DMS53 treated with DMSO at 0.1 percent for 48 hours (cell line): ENCODE measurements at regions not wholly inside any gene's neighbourhood (a gene's known extent, or its start where the extent isn't known, plus 50 kb on each side); places are given as distances from the start of the nearest gene placed in this dataset.

ENCODE experiments used
- DNase-seq: peaks from one replicate; lab custom pipeline; 2025; ENCODE audit not compliant: unreplicated experiment; lab: John Stamatoyannopoulos, UW

DNA sequence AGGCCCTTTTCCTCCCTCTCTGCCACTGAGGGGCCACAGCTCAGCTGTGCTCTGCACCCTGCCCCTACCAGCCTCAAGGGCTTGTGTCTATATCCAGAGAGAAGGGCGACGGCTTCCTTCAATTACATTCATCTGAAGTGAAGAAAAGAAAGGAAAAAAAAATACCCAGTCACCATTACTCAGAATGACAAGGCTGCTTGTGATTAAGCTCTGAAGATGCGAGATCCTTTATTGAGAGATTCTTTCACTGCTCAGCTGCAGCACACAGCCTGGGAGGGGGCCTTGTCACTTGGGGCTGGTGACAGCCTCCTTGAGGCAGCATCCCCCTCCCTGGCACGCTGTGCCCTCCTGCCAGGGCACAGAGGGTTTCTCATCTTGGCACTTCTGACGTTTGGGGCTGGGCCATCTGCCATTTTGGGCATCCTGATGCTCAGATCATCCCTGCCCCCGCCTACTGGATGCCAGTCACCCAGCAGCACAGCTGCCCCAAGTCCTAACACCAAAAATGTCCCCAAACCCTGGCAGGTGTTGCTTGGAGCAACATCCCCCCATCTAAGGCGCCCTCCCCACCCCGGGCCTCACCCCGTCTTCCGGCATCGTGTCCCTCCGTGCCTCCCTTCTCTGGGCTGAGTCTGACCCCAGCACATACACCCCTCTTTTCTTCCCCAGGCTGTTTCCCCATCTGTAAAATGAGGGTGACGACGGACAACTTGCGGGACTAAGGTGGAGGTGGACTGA, 1394.7 kb downstream of the BRD1 start:
- DNase-seq = no peak

DNA sequence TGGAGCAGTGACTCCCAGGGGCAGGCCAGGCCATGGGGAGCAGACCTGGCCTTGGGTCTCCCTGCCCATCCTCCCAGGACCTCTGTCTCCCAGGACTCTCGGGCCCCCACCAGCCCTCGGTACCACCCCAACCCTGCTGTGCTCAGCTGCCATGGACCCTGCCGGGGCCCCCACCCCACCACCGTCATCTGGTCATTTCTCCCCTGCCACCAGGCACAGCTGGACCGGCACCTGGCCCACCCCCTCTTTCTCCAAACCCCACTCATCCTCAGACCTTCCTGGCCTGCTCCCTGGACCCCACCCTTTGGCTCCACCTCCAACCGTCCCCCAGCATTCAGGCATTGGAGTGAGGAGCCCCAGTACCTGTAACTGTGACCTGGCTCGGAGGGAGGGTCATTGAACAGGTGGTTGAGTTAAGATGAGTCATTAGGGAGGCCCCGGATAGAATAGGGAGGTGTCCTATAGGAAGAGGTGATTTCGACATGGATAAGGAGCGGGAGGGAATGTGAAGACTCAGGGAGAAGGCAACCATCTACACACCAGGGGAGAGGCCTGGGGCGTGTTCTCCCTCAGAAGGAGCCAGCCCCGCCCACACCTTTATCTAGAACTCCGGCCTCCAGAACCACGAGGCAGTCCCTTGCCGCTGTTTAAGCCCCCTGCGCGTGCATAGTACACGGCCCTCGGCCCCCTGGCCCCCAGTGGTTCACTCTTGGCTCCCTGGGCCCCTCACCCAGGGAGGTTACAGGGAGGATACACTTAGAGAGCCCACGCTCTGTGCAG, 1395.9 kb downstream of the BRD1 start:
- DNase-seq = no peak

DNA sequence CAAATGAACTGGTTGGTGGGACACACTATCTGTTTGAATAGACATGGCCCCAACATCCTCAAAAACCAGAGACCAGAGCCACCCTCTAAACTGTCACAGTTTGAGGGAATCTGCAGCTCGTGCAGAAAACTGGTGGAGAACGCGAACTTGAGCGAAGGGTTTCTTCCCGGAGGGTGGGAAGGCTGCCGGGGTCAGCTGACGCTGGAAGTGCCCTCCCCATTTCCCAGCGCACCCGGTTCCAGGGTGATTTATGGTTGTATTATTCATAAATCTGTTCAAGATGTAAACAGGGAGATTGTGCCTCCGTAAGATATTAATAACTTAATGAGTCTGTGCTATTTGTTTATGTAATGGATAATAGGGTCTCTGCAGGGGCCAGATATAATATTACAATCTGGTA, 1396.7 kb downstream of the BRD1 start:
- no peak for DNase-seq

DNA sequence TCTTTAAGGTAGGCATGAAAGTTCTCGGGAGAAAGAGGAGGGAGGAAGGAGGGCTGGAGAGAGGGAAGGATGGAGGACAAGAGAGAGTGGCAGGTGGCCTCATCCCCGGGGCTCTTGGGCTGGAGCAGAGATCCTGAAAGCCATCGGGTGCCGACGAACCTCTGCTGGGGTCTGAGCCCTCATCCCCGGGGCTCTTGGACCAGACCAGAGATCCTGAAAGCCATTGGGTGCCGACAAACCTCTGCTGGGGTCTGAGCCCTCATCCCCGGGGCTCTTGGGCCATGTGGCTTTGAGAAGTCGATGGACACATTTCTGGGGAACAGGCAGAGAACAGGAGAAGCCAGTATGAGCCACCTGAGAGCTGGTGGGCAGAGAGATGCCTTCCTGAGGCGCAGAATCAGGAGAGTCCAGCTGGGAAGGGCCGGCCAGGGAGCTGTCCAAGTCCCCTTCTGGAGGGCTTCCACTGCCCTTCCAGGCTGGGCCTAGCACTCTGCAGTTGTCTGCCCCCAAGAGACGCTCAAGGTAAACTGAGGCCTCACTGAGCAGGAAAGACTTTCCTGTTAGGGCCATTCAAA, 1398.1 kb downstream of the BRD1 start:
- DNase-seq = no peak

DNA sequence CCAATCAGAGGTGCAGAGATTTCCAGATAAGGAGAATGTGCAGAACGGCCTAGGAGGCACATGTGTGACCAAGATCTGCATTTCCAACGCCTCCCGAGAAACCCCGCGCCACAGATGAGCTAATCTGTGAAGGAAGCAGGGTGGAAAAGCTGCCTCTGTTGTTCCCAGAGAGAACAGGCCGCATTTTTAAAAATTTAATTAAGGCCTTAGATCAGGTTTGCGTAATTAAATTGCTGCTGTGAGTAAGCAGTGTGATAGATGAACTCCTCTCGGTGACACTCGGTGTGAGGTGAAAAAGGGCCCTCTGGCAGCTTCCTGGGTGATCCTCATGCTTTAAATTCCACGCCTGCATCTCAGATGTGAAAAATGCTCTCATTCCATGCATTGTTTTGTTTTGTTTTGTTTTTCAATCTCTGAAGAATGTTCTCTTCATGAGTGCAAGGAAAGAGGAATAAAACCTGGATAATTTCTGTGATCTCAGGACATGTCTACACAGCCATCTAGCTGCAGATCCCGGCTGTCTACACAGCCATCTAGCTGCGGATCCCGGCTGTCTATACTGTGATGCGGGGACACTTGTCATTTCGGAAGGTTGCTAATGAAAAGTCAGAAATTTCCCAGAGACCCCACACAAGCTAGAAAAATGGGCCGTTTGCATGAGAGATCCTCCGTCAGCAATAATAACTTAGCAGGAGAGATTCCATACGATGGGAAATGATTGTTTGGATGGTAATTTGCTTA, 1398.9 kb downstream of the BRD1 start:
- no peak for DNase-seq

DNA sequence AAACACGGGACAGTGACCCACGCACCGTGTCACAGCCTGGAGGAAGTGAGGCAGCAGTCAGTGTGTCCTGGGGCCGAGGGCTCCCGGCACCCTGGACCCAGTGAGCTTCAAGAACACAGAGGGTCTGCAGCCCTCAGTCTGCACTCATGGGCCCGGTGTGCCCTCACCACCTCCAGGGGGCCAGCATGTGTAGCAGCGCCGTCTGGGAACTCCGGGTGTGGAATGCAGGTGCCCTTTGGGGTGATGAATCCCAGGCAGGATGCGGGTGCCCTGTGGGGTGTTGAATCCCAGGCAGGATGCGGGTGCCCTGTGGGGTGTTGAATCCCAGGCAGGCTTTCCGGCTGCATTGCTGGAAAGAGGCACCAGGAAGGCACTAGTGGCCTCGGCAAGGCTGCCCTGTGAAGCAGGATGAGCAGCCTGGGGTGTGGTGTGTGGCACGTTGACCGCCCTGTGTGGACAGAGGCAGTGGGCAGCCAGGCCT, 1399.9 kb downstream of the BRD1 start:
- no peak for DNase-seq

DNA sequence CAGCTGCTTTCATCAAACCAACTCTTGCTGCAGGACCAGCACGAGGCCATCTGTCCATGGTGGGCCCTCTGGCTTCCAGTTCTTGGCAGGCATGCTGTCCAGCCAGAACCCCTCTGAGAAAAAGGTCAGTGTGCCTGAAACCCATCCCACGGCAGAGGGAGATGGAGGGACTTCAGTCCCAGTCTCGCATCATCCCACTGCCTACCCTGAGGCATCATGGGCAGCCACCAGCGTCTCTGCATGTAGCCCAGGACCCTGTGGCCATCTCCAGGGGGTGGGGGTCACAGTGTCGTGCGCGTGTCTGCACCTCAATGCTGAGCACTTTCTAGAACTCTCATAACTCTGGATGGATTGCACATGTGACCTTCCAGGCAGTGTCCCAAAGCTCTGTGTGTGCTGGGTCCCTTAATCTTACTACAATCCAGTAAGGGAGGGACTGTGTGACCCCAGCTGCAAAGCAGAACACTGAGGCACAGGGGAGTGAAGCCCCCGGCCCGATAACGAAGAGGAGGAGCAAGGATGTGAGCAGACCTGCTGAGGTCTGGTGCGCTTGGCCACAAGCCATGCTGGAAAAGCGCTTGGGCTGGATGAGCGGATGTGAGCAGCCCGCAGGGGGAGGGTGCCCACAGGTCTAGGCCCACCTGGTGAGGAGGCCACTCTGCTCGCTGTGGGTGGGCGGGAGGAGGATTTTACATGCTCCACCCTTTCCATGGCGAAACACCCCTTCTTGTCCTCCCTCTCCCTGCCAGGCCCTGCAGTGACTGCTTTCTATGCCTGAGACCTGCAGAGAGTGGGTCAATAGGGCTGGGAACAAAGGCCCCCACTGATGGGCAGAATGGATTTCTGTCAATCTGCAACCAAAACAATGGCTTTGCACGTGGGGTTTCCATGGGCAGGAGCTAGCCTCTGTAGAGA, 1401.0 kb downstream of the BRD1 start:
- DNase-seq = no peak

DNA sequence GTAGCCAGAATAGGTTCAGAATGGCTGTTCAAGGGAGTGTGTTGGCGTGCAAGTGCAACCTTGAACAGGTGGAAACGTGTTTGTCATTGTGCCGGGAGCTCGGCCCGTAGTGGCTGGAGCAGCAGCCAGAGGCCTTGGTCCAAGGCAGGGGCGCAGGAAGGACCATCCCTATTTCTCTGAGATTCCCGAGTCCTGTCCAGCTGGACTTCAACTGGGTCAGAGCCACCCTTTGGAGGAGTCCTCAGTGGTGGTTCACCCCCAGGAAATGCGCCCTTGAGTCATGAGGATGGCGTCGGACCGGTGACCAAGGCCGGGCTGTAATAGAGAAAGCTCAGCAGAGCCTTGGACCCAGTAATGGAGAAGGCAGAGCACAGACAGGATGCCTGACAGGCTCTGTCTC, 1402.0 kb downstream of the BRD1 start:
- no peak for DNase-seq

DNA sequence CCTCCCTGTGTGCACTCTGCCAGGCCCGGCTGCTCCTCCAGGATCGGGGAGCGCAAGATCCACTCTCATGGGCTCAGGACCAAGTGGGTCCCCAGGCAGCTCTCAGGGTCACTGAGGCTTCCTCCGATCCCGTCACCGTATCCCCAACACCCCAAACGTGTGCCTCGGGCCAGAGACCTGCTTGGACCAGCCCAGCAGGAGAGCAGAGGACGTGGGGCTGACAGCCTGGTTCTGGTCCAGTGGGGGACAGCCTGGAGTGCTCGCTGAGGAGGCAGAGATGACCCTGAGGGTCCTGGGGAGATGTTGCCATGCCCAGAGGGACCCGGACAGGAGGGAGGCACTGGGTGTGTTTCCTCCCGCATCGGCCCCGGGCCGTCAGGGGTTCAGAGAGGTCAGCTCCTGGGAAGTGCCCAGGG, 1402.6 kb downstream of the BRD1 start:
- DNase-seq = no peak

DNA sequence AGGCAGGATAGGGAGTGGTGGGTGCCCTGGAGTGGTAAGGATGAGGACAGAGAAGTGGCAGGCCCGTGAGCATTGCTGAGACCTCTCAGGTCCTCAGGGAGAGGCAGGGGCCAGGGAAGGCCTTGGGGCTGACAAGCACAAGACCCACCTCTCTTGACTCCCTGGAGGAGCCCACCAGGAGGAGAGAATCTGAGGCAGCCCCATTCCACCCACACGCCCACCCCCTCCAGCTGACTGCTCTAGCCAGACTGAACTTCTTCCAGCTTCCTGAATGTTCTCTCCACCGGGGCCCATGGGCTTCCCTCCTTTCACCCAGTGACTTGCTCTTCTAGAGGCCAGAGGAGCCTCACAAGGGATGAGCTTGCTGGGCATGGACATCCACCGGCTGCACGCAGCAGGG, 1403.0 kb downstream of the BRD1 start:
- no peak for DNase-seq

DNA sequence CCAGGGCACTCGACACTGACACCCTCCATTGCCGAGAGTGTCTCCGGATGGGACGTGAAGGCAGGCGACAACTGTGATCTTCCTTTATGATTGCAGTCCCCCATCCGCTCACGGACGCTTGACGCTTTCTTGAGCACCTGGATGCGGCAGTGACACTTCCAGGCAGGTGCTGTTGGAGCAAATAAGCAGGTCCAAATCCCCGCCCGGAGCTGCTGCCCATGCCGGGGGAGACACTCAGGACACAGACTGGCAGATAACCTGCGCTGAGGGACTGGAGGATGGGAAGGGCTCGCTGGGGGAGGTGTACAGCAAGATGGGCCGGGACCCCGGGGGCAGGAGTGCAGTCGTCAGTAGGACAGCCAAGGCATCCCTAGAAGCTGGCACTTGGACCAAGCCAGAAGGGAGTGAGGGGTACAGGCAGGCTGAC, 1403.5 kb downstream of the BRD1 start:
- DNase-seq = no peak

DNA sequence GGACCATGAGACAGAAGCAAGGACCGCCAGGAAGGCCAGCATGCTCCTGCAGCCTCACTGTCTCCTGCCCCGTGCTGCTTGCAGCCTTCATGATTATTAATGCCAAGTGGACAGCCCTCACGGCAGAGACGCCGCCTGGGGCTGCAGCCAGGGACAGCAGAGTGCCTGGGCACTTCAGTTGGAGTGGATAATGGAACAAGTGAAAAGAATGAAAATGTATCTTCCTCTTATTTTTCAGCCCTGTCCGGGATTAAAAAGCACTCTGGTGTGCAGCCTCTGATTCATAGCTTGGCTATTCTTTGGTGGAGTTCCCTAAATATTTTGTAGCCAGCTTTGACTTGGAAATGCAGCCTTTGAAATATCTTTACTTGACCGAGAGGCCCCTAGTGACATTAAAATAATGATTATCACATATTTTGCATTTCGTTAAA, 1404.2 kb downstream of the BRD1 start:
- no peak for DNase-seq

DNA sequence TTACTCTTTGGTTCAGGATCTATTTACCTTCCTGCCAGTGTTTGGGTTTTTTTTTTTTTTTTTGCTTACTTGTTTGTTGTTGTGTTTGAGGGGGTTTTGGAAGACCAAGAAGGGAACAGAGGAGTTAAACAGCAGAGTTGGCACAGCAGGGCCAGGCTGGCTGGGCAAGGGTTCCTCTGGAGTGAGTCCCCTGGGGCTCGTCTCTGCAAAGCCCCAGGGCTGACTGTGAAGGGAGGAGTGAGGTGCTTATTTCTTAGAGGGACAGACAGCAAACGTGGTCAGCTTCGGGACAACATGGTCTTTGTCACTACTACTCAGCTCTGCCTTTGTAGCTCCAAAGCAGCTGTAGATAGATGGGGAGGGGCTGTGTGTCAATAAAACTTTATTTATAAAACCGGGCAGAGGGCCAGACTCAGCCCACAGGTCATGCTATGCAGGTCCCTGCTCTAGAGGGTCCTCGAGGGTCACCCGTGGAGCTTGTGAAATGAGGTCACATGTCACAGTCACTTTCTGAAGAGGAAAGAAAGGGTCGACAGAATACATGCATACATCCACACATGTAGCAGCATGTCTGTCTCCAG, 1404.7 kb downstream of the BRD1 start:
- DNase-seq = no peak

DNA sequence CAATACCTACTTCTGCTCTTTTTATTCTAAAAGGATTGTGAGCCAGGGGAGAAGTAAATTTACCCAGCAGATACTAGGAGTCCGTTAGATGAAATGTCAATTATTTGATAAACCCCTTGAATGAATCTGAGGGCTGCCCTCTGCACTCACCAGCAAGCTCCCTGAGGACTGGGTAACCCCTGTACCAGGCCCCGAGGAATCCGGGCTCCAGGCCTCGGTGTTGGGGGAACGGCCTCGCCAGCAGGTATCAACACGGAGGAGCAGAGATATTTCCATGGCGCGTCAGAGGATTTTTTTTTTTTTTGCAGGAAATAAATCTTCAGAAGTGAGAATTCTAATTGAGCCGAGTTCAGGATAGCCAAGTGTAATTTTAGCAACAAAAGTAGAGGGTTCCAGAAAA, 1408.8 kb downstream of the BRD1 start:
- no peak for DNase-seq

DNA sequence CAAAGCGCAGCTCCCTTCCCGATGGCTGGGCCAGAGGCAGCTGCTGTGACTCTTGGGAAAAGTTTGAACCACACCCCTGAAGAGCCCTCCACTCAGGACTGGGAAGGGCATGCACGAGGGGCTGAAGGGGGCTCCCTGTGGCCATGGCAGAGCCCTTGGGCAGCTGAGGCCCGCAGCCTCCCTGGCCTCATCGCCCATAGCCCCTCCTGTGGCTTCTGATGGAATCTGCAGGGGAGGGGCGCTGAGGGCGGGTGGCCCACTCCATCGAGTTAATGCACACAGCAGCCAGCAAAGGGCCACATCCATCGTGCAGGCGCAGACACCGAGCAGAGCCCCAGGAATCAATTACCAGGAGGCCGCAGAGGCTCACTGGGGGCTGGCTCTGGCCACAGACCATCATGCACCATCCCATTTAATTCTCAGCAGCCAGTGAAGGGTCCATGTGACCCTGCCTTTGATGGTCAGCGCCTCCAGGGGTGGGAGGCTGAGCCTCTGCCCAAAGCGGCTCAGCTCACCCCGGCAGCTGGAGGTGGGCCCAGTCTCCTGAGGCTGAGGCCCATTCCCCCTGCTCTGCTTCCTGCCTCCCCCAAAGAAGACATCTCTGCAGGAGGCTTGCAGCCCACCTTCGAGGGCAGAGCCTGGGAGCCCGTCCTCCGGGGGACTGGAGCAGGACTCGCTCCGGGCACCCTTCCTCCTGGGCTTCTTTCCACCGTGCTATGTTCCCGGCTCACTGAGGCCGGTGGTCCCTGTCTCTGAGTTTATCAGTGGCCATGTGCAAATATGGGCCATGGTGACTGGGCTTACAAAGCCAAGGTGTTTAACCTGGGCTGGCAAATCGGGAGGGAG, 1410.2 kb downstream of the BRD1 start:
- no peak for DNase-seq

DNA sequence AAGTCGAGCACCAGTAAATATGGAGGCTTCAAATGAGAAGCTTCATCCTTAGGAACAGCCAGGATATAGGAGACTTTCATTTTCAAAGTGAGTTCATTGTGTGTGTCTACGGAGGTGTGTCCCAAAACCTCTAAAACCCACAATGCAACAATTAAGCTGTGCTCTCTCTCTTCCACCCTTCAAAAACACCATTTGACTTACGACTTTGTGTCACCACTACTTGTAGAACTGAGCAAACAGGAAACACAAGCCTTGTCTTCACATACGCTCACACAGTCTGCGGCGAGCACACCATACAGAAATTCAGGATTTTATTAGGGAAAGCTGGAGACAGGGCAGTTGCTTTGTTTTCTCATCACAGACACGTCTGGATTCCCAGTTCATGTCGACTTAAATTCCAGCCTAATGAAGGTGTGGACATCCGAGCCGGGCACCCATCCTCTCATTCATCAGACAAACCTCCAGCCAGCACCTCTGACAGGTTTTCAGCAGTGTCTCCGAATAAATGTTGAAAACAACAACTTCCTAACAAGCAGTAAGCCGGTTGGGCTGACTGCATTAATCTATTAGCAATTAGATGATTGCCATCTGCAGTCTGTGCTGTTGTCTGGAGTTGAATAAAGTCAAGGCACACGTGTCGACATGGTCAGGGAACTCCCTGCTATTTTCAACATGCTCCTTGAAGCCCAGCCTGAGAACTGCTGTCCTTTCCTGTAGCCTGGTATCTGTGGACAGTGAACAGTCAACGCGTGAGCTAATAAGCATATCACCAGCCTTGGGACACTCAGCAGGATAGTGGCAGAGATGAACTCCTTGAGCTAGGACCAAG, 1411.1 kb downstream of the BRD1 start:
- no peak for DNase-seq

DNA sequence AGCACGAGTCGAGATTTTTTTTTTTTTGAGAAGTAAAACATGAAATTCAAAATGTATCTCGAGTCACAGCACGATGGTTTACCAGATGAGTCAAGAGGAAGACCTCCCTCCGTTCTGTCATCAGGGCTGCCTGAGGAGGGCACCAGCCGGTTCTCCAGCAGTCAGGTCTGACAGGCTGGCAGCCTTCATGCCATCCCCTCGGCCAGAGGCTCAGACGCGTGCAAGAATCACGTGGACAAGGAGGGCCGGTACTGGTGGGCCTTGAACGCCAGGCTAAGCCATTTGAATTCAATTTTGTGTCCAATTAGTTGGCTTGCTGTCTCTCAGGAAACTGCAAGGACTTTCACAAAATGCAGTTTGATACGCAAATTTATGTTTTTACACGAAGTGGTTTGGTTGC, 1412.2 kb downstream of the BRD1 start:
- no peak for DNase-seq

DNA sequence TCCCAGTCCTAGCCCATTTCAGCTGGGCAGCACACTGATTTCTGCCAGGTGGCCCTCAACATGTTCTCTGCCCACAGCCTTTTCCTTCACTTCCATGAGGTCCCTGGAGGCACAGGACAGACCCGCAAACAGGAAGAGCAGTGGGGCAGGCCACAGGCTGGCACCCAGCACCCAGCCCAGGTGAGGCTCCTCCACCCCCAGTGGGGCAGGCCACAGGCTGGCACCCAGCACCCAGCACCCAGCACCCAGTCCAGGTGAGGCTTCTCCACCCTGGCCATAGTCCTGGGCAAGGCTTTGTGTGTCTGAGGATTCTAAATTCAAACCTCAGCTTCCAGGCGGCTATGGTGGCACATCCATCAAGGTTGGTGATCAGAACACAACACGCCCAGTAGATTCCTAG, 1413.0 kb downstream of the BRD1 start:
- DNase-seq = no peak
